NCI-H446 (cell line): ENCODE measurements at regions not wholly inside any gene's neighbourhood (a gene's known extent, or its start where the extent isn't known, plus 50 kb on each side); places are given as distances from the start of the nearest gene placed in this dataset.
"Not testable (repeated sequence)": the region's sequence is repeated elsewhere in the genome, so short reads cannot be mapped to it uniquely, and the experiment has no call there.

Experiments used
- DNase-seq, 2 experiments: peaks; one replicate each; lab custom pipeline; 2025; lab: John Stamatoyannopoulos, UW

DNA sequence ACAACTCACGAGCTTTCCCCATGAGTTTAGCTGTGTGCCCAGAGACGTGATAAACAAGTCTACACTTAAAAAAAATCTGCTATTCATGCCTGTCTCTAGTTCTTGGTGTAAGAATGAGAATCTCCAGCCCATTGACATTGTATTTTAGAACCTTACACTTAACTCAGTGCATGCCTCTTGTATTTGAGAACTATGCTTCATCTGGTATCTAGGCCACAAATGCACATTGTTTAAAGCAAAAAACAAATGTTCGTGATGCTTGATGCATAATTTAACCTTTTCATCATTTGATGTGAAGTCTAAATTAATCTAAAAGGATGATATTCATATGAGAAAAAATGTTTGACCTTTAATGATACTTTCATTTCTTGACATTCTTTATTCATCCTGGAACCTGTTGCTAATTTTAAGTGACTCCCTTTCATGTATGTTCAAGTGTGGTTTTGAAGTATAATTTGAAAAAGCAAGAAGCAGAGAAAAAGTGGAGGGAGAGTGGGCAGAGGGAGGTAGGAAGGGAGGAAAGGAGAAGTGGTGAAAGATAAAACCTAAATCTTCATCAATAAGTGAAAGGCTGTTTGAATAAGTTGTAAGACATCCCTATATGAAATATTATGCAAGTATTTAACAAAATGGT is 116.9 kb downstream of the PFDN4 start:
- no peak for DNase-seq

DNA sequence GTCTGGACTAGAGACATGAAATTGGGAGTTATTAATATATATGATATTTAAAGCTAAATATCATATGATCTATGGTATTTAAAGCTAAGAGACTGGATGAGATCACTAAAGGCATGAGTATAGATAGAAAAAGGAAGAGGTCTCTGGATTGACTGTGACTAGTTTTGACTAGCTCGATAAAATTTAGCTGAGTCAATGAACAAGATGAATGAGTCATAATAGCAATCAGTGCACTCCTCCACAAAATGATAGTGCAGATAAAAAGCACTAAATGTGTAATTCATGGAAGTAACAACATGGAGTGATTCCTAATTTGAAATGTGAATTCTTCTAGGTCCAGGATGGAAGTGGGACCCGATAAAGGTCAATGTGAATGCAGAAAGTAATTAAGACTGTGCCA is 127.4 kb downstream of the PFDN4 start:
- DNase-seq, result no peak

DNA sequence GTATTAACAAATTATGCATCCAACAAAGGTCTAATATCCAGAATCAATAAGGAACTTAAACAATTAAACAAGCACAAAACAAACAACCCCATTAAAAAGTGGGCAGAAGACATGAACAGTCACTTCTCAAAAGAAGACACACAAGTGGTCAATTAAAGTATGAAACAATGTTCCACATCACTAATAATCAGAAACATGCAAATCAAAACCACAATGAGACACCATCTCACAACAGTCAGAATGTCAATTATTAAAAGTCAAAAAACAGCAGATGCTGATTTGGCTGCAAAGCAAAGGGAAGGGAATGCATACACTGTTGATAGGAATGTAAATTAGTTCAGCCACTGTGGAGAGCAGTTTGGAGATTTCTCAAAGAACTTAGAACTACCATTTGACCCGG is 129.3 kb downstream of the PFDN4 start:
- no peak for DNase-seq

DNA sequence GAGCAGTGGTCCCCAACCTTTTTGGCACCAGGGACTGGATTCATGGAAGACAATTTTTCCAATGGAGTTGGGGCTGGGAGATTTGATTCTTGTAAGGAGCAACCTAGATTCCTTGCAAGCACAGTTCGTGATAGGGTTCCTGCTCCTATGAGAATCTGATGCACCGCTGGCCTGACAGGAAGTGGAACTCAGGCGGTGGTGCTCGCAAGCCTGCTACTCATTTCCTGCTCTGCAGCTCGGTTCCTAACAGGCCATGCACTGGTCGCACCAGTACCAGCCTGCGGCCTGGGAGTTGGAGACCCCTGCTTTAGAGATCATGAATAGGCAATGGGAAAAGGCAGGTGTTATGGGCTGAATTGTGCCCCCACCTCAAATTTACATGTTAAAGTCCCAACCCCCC is 131.2 kb downstream of the PFDN4 start:
- no peak for DNase-seq

DNA sequence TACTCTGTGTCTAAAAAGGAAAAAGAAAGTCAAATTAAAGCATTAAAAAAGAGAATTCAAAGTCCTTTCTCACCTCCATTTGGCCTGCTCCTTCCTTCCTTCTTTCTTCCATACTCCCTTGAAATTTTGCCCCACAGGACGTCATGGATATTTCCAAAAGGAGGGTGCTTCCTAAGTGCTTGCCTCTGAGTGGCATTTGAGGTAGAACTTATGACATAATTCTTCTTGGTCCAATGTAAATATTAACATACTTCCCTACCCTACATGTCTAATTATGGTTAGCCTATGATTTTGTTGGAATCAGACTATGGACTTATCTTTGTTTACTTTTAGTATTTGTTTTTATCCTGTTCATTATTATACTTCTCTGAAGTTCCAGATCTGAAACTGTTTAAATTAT is 132.3 kb downstream of the PFDN4 start:
- no peak for DNase-seq

DNA sequence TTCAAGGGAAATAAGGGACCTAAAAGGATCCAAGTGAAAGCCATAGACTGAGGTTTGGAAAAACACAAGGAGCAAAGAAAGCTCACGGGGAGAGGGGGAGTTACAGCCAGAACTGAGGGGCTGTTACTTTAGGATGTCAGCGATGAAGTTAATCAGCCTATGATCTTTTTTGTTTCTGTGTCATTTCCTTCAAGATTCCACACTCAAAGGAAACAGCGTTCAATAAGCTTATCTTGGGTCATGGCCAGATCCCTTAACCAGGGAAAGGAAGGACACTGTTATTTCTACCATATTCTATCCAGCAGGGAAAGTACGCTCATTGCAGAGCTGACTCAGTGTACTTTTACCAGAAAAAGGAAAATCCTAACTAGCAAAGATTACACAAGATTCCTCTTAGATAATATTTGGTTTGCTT is 132.8 kb downstream of the PFDN4 start:
- no peak for DNase-seq

DNA sequence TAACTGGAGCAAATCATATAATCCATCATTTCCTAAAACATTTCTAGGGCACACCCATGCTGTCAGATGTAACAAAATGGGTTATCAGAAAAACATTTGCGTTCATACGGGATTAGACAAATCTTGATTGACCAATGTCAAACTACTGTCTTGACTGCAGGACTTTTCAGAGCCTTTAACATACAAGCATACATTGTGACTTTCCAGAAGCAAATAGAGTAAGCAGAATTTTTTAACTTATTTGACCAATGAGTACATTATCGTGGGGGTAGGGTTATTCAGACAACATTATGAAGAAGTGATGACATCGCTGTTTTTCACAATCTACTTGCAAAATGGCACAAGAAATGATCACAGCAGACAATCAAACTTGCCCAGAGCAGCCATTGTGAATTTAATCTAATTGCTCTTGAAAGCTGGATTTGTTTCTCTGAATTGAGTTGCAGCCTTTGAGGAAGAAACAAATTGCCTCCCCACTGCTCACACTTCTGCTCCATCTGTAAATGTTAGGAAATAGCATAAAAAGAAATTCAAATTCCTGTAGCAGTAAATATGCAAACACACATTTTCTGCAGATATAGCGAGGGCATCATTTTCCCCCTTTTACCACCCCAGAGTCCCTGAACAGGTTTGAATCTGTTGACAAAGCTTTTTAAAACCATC is 133.0 kb upstream of the DOK5 start:
- DNase-seq, result no peak

DNA sequence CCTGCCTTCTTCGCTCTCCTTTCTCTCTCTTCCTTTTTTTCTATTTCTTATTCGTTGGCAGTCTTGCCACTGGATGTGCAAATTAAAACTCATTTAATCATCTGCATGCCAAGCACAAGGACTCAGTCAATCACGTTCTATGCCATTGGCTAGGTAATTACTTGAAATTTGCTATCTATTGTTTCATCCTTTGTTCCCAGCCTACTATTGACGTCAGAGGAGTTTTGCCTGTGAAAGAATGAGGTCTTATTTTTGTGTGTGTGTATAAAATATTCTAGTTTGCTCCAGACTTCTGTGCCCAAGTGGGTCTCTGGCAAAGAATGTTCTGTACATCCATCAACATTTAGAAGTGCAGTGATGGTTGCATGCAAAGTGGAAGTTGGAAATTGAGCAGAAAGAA is 132.3 kb upstream of the DOK5 start:
- no peak for DNase-seq

DNA sequence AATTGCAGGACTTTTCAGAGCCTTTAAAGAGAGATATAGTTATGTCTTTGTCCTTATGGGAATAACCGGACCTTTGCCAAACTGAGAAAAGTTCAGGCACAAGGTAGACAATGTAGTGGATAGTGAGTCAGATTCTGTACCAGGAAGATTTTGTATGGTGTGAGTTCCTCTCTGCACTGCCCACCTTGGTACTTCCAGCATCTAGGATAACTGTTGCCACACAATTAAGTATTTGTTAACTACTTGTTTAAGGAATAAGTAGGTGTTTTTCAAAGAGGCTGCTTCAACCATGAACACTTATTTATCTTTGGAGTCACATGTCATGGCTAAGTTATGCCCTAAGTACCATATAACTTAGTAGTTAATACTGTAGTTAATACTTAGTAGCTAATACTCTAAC is 131.8 kb upstream of the DOK5 start:
- no peak for DNase-seq

DNA sequence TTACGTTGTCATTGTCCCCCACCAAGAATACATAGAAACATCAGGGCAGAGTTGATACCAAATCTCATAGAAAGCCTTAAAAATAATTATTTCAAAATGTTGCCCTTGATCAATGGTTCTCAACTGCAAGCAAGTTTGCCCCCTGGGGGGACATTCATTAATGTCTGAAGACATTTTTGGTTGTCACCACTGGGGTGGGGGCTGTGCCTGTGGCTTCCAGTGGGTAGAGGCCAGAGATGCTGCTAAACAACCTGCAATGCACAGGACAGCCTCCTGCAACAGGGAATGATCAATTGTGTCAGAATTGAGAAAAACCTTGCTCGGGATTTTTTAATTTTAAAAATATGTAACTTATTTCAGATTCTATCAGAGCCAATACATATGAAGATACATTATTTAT is 130.6 kb upstream of the DOK5 start:
- no peak for DNase-seq

DNA sequence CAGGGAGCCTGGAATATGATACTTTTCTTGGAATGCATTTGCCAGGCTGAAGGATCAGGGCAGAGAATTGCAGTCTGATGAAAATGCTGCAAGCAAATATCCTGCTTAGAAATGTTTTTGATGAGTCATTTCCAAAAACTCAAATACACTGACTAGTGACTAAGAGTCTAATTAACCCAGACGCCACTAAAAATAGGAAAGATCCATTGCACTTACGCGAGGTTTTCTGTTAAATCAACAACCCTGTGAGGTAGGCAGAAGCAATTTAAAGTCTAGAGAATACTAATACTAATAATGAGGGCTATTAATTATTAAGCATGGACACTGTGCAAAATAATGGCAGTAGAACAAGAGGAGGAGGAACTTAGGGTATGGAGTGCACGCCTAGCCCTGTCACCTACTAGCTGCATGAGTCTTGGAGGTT is 130.1 kb upstream of the DOK5 start:
- no peak for DNase-seq

DNA sequence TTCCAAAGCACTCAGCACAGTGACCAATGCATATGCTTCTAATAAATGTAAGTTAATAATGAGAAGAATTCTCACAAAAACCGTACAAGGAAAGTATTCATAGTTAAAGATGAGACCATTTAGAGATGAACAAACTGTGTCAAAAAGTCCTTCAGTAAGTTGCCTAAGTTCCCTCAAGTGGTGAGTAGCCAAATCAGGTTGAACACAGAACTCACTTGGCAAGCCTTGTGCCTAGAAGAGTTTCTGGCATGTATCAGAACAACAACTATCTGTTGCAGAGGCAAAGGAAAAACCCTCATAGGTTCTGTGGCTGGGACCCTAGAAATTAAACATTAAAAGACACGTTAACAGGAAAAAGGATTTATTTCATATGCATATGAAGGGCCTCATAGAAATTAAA is 129.6 kb upstream of the DOK5 start:
- DNase-seq, result peak in 1 of 2 experiments; percentile 21

DNA sequence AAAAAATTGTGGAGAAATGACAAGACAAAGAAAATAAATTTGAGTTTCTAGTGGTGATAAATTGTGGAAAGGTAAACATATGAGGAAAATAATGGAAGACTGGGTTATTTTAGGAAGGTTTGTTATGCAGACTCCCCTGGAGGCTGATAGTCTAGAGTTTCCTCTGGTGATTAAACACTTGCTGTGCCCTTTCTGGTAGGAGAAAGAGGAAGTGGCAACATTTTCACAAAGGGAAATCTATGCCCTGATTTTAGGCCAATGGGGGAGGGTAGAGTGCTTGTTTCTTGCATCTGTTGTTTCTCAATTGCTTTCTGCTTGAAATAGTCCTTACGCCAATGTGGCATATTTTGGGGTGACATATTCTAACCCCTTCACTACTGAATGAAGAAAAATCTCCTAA is 129.1 kb upstream of the DOK5 start:
- no peak for DNase-seq

DNA sequence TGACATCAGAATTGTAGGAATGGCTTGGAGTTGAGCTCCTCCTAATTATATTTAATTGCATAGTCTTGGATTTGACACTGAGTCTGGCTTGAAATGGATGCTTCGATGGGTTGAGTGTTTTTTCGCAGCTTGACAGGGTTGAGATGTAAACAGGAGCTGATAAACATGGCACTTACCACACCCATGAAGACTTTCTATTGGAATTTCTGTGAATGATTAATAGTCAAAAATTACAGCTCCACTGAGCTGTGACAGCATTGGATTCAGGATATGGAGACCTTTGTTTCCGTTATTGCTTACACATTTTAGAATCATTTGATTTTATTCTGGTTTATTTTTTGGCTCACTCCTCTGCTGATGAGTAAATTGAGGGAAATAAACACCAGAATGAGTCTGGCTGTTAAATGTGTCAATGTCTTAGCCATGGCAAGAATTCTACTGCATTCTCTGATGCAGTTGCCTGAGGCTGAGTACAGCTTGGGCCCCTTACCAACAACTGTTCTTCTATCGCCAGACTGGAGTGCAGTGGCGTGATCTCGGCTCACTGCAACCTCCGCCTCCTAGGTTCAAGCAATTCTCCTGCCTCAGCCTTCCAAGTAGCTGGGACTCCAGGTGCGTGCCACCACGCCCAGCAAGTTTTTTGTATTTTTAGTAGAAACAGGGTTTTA is 128.1 kb upstream of the DOK5 start:
- peak in 1 of 2 experiments; percentile 18 for DNase-seq

DNA sequence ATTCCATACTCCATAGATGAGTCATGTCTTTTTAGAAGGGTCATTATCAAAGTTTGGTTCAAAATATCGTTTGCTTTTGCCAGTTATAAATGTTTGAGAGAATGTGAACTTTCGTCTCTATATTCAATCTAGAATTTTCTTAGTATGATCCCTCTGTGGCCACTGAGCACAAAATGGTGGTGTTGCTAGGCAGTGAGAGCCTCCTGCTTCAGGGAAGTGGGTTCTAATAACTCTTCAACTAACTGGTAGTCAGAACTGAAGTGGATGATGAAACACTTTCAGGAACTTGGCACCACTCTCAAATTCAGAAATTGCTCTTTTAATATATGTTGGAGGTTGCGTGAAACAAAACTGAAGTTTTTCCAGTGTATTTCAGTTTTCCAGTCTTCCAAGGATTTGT is 125.0 kb upstream of the DOK5 start:
- no peak for DNase-seq

DNA sequence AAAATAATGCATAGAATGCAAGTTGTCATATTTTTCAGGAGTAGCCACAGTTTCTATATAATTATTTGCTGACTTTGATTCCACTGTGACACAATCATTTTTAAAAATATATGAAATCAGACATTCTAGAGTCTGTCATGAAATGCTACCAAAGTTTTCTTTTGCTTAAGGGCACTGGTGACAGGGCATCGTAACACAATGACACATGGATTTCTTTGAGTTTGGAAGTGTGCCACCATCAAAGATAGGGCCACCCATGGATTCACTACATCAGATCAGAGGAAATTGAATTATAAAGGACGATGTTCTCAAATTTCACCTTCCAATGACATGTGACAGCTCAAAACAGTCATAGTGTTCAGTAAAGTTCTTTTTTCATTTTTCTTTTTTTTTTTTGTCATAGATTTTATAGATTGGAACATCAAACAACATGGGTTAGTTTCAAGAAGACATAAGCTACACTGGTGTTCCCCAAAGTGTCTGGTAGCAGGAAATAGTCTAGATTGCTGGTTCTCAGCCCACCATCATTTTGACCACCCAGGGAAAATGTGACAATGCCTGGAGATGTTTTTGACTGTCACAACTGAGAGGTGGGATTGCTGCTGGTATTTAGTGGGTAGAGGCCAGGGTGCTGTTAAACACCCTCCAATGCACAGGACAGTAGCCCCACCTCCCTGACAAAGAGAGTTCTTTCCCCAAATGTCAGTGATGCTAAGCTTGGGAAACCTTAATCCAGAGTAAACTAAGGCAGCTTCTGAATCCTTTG is 123.8 kb upstream of the DOK5 start:
- DNase-seq, result no peak

DNA sequence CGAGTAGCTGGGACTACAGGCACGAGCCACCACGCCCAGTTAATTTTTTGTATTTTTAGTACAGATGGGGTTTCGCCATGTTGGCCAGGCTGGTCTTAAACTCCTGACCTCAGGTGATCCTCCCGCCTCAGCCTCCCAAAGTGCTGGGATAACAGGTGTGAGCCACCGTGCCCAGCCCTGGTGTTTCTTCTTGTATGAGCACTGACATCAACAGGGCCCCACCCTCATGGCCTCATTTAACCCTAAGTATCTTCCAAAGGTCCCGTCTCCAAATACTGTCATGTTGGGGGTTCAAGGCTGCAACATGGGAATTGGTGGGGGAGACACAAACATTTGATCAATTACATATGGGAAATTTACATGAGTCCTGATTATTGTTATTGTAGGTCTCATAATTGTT is 122.9 kb upstream of the DOK5 start:
- DNase-seq, result not testable (repeated sequence)

DNA sequence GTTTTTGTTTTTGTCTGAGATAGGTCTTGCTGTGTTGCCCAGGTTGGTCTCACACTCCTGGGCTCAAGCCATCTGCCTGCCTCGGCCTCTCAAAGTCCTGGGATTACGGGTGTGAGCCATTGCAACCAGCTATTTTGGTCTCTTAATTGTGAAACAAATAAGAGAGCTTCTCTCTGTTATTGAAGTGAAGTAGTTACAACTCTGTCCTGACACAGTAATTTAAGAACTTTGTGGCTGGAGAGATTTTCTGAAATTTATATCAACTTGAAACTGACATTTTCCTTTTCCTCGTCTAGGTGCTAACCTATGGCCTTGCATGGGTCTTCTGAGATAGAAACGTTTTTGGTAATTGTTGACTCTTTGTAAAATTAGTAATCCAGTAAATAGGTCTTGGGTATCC is 122.1 kb upstream of the DOK5 start:
- no peak for DNase-seq

DNA sequence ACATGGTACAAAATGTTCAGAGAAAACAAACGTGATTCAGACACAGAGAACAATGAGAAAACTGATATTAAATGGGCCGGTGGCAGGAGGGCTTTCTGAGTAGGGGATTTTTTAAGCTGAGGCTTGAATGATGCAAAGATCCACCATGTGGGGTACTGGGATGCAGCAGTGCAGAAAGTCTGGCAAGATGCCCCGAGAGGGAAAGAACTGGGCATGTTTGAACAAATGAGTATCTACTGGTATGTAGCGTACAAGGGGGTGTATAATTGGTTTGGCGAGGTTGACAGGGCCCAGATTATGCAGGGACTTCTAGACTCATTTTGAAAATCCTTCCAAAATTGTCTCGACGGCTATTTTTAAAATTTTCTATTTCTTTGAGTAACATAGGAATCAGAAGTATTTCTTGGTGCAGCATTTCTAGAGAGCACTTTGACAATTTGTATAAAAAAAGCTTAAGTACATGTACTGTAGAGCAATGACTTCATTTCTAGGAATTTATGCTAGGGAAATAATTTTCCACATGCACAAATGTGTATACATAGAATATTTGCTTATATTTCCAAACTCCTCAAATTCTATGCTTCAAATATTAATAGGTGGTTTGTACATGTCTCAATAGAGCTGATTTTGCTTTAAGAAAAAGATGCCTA is 119.6 kb upstream of the DOK5 start:
- DNase-seq, result peak; percentile 68 to 79

DNA sequence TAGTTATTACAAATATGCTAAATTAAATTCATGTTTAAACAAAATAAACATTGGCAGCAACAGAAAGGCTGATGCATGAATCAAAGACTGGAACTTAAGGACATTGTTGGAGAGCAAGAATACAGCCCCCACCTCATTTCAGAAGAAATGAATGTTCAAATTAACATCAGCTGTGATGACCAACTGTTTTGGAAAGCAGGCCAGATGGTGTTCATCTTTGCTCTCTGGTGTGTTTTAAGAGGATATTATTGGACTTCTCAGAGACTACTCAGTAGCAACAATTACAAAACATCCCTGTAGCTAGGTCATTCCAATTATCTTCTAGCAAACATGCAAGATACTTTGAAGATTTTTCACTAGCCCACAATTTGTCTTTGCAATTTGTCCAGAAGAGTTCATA is 118.6 kb upstream of the DOK5 start:
- peak in 1 of 2 experiments; percentile 15 for DNase-seq

DNA sequence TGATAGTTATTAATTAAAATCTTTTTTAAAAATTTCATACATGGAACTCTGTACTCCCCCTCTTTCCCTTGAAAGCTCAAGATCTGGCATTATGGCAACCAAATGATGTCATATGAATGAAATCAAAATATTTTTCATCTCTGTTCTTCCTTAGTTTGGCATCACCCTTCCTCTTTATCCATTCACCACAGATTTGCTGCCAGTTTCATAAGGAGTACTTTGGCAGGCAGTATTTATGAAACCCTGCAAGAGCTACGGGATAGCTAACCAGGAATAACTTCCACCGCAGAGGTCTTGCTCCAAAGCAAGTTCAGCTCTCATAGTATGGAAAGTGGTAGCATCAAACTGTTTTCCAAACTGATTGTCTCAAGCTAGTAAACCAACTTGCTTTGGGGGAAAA is 113.9 kb upstream of the DOK5 start:
- peak in 1 of 2 experiments; percentile 5 for DNase-seq

DNA sequence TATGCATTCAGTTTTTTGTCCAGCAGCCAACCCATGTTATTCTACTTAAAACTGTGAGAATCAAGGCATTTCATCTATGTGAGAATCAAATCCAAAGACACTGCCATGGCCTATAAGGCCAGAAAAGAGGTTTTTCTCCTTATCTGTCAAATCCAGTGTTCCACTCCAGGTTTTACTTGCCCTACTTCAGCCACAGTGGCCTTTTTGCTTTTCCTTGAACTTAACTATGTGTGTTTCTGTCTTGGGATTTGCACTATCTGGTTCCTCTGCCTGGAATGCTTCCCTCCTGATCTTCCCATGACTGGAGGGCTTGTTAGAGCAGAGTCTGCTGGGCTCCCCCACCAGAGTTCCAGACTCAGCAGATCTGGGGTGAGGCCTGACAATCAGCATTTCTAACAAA is 113.1 kb upstream of the DOK5 start:
- DNase-seq, result no peak
